ENCODE measurements at regions not wholly inside any gene's neighbourhood (a gene's known extent, or its start where the extent isn't known, plus 50 kb on each side); places are given as distances from the start of the nearest gene placed in this dataset.

DNA sequence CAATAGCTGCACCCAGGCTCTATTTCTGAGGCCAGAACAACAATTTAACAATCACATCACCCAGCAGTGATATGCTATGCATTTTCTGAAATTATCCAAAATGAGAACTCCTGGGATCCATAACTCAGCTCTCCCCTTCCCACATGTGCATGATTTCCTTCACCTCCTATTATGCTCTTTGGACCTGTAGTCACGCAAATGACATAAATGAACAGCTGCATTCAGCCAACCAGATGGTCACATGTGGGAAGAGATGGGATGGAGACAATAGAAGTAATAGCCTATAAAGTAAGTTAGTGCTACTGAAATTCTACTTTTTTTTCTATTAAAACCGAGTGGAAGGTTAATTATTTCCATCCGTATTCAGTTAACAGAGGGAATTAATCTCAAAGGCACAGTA, 662.1 kb upstream of the ID4 start:
- Histone ChIP-seq H3K9ac (no peak overlapping the region), H3K36me3 (ENCODE audit: control insufficient read depth, insufficient read depth, low read length) (no peaks in the 10 kb centered on the region), H3K27me3 (ENCODE audit: control insufficient read depth, insufficient read depth, low read length) (no peaks in the 10 kb centered on the region), H3K79me2 (no peaks in the 10 kb centered on the region), H2AFZ (no peak overlapping the region), H3K4me3 (ENCODE audit: low read depth, low read length) (no peak overlapping the region), H3K4me2 (ENCODE audit: low read length) (no peak overlapping the region), H3K9me3 (ENCODE audit: control insufficient read depth, low read length) (no peaks in the 10 kb centered on the region), H3K27ac (no peak overlapping the region), H3K4me1 (no peaks in the 10 kb centered on the region)
- TF ChIP-seq, protein P1, sequence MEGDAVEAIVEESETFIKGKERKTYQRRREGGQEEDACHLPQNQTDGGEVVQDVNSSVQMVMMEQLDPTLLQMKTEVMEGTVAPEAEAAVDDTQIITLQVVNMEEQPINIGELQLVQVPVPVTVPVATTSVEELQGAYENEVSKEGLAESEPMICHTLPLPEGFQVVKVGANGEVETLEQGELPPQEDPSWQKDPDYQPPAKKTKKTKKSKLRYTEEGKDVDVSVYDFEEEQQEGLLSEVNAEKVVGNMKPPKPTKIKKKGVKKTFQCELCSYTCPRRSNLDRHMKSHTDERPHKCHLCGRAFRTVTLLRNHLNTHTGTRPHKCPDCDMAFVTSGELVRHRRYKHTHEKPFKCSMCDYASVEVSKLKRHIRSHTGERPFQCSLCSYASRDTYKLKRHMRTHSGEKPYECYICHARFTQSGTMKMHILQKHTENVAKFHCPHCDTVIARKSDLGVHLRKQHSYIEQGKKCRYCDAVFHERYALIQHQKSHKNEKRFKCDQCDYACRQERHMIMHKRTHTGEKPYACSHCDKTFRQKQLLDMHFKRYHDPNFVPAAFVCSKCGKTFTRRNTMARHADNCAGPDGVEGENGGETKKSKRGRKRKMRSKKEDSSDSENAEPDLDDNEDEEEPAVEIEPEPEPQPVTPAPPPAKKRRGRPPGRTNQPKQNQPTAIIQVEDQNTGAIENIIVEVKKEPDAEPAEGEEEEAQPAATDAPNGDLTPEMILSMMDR (IDR thresholded peaks at IDR 0.05): no peak

DNA sequence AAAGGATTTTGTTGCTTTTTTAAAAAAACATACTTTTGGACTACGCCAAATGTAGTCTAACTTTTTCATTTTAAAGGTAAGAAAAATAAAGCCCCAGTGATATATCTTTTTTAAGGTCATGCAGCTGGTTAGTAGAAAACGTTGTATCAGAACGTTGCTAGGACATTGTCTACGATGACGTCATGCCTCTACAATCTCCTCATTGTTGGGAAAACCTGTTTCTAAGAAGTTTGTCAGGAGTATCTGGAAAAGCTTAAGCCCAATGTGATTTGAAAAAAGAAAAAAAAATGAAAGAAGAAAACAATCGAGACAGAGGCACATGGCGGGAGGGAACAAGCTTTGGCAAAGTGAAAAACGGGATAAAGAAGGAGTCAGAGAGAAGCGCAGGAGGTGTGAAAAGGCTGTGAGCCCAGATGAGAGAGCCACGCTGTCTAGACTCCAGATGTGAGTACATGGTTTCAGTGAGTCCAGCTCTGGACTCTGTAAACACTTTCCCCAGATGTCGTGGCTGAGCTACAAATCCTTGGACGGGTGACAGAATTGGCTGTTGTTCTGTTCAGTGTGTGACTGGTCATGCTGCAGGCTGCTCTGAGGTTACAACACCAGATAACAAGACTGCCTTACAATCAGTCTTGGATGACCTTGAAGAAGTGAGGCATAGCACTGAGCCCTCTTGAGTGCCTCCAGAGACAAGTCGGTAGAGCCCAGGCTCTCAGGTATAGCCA, 656.7 kb upstream of the ID4 start:
- Histone ChIP-seq H3K9me3 (ENCODE audit: control insufficient read depth, low read length) (no peaks in the 10 kb centered on the region), H3K9ac (no peak overlapping the region), H3K79me2 (no peaks in the 10 kb centered on the region), H3K4me3 (ENCODE audit: low read depth, low read length) (no peak overlapping the region), H3K27ac (no peak overlapping the region), H3K36me3 (ENCODE audit: control insufficient read depth, insufficient read depth, low read length) (no peaks in the 10 kb centered on the region), H3K27me3 (ENCODE audit: control insufficient read depth, insufficient read depth, low read length) (no peaks in the 10 kb centered on the region), H3K4me2 (ENCODE audit: low read length) (no peak overlapping the region), H3K4me1 (no peaks in the 10 kb centered on the region), H2AFZ (peak overlapping the region; percentile 16)
- TF ChIP-seq, protein P1 (IDR thresholded peaks at IDR 0.05): no peak

DNA sequence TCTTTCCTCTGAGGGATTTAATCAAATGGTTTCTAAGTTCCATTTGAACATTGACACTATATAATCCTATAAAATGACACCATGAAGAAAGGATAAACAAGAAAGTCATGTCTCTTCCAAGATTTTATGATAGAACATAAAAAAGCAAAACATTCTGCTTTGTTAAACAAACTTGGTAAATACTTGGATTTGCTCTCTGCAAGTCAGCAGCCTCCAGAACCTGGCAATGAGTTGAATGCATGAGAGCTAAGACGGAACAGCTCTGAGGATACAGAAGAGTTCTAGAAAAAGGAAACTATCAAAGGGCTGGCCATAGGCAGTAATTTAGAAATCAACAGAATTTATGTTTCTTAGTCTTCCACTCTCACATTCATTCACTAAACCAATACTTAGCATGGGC, 656.0 kb upstream of the ID4 start:
- Histone ChIP-seq H3K9ac (no peak overlapping the region), H3K4me2 (ENCODE audit: low read length) (no peak overlapping the region), H3K27me3 (ENCODE audit: control insufficient read depth, insufficient read depth, low read length) (no peaks in the 10 kb centered on the region), H3K36me3 (ENCODE audit: control insufficient read depth, insufficient read depth, low read length) (no peaks in the 10 kb centered on the region), H3K27ac (no peak overlapping the region), H3K4me1 (no peaks in the 10 kb centered on the region), H3K79me2 (no peaks in the 10 kb centered on the region), H3K9me3 (ENCODE audit: control insufficient read depth, low read length) (no peaks in the 10 kb centered on the region), H2AFZ (peak overlapping the region; percentile 16), H3K4me3 (ENCODE audit: low read depth, low read length) (no peak overlapping the region)
- TF ChIP-seq, protein P1 (IDR thresholded peaks at IDR 0.05): no peak

DNA sequence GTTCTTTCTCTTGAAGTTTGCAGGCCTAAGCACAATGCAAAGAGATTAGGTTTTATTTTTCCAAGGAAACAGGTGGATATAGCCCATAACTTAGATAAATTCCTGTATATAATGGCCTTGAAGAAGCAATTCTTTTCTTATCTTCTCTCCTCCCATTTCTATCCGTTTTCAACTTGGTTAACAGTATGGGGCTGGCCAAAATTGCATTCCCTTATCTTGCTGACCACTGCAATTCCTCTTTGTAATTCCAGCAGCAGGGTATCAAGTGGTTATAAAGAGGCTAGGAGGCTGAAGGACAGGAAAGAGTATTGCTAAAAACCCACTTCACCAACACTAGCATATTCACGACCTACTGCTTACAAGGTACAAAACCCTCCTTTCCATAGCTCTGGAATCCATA, 643.5 kb upstream of the ID4 start:
- H3K4me1 ChIP-seq: no peaks in the 10 kb centered on the region
- no peak overlapping the region for H3K9ac ChIP-seq
- no peak overlapping the region for H3K27ac ChIP-seq
- H3K27me3 ChIP-seq (ENCODE audit: control insufficient read depth, insufficient read depth, low read length): no peaks in the 10 kb centered on the region
- H2AFZ ChIP-seq: no peak overlapping the region
- no peaks in the 10 kb centered on the region for H3K79me2 ChIP-seq
- no peak overlapping the region for H3K4me3 ChIP-seq (ENCODE audit: low read depth, low read length)
- H3K4me2 ChIP-seq (ENCODE audit: low read length): no peak overlapping the region
- TF ChIP-seq, protein P1 (IDR thresholded peaks at IDR 0.05): no peak
- no peaks in the 10 kb centered on the region for H3K36me3 ChIP-seq (ENCODE audit: control insufficient read depth, insufficient read depth, low read length)
- no peaks in the 10 kb centered on the region for H3K9me3 ChIP-seq (ENCODE audit: control insufficient read depth, low read length)

DNA sequence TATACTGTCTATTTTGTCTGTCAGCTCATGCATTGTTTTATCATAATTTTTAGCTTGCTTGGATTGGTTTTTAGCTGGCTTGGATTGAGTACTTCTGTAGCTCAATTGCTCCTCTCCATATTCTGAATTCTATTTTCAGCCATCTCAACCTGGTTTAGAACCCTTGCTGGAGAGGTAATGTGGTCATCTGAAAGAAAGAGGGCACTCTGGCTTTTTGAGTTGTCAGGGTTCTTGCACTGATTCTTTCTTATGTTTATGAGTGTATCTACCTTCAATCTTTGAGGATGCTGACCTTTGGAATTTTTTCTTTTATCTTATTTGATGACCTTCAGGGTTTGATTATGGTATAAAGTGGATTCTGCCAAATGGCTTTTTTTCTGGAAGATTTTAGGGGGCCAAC, 632.7 kb upstream of the ID4 start:
- no peak overlapping the region for H3K4me2 ChIP-seq (ENCODE audit: low read length)

More for the DNA sequence above, 632.7 kb upstream of the ID4 start:
- no peak overlapping the region for H3K4me3 ChIP-seq (ENCODE audit: low read depth, low read length)
- H3K79me2 ChIP-seq: no peaks in the 10 kb centered on the region
- TF ChIP-seq, protein P1 (IDR thresholded peaks at IDR 0.05): no peak
- no peaks in the 10 kb centered on the region for H3K4me1 ChIP-seq
- H3K9me3 ChIP-seq (ENCODE audit: control insufficient read depth, low read length): no peaks in the 10 kb centered on the region
- H2AFZ ChIP-seq: no peak overlapping the region
- H3K27ac ChIP-seq: no peak overlapping the region
- H3K27me3 ChIP-seq (ENCODE audit: control insufficient read depth, insufficient read depth, low read length): no peaks in the 10 kb centered on the region
- no peak overlapping the region for H3K9ac ChIP-seq
- H3K36me3 ChIP-seq (ENCODE audit: control insufficient read depth, insufficient read depth, low read length): no peaks in the 10 kb centered on the region

All from parathyroid adenoma (tissue), 2 donors.